OCI-LY1 (cell line): ENCODE measurements at regions not wholly inside any gene's neighbourhood (a gene's known extent, or its start where the extent isn't known, plus 50 kb on each side); places are given as distances from the start of the nearest gene placed in this dataset.

Experiments
- EZH2 ChIP-seq: fragments of 200-600 bp; sonication (generic), shearing (Covaris generic); IDR thresholded peaks from 2 replicates; pipeline ENCODE4 v1.8.0; 2017; ENCODE audit warnings: borderline replicate concordance, mixed run types, mild to moderate bottlenecking, antibody characterized with exemption, low read length, moderate library complexity, mixed read lengths
- TF ChIP-seq, protein P1 (sequence below): fragments of 200-600 bp; sonication (generic), shearing (Covaris generic); IDR thresholded peaks from 2 replicates; pipeline ENCODE4 v1.5.1; 2017; ENCODE audit warnings: mild to moderate bottlenecking, antibody characterized with exemption, low read length, moderate library complexity, mixed read lengths

DNA sequence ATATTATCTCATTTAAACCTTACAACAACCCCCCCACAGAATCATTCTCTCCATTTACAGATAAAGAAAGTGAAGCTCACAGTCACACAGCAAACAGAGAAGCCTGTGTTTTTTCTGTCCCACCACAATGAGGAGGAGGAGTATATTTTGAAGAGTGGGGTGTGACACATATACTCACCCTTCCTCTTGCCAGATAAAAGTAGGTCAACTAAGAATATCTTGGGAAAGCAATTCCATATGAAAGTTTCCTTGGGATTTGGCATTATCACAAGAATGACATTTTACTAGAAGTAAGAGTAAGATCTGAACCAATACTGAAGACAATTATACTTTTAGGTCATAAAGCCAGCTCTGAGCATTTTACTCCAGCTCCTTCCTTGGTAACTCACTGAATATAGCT, 287.5 kb upstream of the HTR2A start:
- TF ChIP-seq, protein P1, sequence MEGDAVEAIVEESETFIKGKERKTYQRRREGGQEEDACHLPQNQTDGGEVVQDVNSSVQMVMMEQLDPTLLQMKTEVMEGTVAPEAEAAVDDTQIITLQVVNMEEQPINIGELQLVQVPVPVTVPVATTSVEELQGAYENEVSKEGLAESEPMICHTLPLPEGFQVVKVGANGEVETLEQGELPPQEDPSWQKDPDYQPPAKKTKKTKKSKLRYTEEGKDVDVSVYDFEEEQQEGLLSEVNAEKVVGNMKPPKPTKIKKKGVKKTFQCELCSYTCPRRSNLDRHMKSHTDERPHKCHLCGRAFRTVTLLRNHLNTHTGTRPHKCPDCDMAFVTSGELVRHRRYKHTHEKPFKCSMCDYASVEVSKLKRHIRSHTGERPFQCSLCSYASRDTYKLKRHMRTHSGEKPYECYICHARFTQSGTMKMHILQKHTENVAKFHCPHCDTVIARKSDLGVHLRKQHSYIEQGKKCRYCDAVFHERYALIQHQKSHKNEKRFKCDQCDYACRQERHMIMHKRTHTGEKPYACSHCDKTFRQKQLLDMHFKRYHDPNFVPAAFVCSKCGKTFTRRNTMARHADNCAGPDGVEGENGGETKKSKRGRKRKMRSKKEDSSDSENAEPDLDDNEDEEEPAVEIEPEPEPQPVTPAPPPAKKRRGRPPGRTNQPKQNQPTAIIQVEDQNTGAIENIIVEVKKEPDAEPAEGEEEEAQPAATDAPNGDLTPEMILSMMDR, result no peak
- no peak for TF ChIP-seq EZH2
